Stimulated activated CD8-positive, alpha-beta memory T cell treated with anti-CD3 and anti-CD28 coated beads, Interleukin-15, amount 100 ng/mL, for 48 hours (primary cell): ENCODE measurements at regions not wholly inside any gene's neighbourhood (a gene's known extent, or its start where the extent isn't known, plus 50 kb on each side); places are given as distances from the start of the nearest gene placed in this dataset.
"Not testable (repeated sequence)": the region's sequence is repeated elsewhere in the genome, so short reads cannot be mapped to it uniquely, and the experiment has no call there.

Experiments
- DNase-seq, 2 donors: peaks; one replicate each; pipeline ENCODE4 v3.0.0-alpha.2; 2020; ENCODE audit warnings: low read depth in 2 of 2

- no peak for DNase-seq
These were observed 192.5 kb downstream of the TECRL start for GRCh38 chr4:64216741-64217140.

GRCh38 chr4:64205376-64205775 lies 203.9 kb downstream of the TECRL start:
- no peak for DNase-seq

- DNase-seq: no peak
These were observed 209.2 kb downstream of the TECRL start for GRCh38 chr4:64200001-64200555.

- DNase-seq: no peak
These were observed 213.7 kb downstream of the TECRL start for GRCh38 chr4:64195582-64195981.

- no peak for DNase-seq
These were observed 216.4 kb downstream of the TECRL start for GRCh38 chr4:64192731-64193412.

- no peak for DNase-seq
These were observed 234.9 kb downstream of the TECRL start for GRCh38 chr4:64174247-64174882.

- no peak for DNase-seq
These were observed 242.9 kb downstream of the TECRL start for GRCh38 chr4:64166365-64166764.

- DNase-seq: peak; percentile 12 to 13
These were observed 250.5 kb downstream of the TECRL start for GRCh38 chr4:64158648-64159326.

GRCh38 chr4:64157397-64157796 lies 251.9 kb downstream of the TECRL start:
- DNase-seq: no peak

GRCh38 chr4:64156253-64156652 lies 253.0 kb downstream of the TECRL start:
- DNase-seq: no peak

GRCh38 chr4:64146030-64146429 lies 263.2 kb downstream of the TECRL start:
- DNase-seq: no peak

- no peak for DNase-seq
These were observed 264.3 kb downstream of the TECRL start for GRCh38 chr4:64144994-64145393.

- no peak for DNase-seq
These were observed 278.3 kb downstream of the TECRL start for GRCh38 chr4:64130907-64131306.

- no peak for DNase-seq
These were observed 283.9 kb downstream of the TECRL start for GRCh38 chr4:64125354-64125753.

- DNase-seq: no peak
These were observed 287.4 kb downstream of the TECRL start for GRCh38 chr4:64121803-64122202.

- DNase-seq: no peak
These were observed 303.3 kb downstream of the TECRL start for GRCh38 chr4:64105903-64106302.

- no peak for DNase-seq
These were observed 313.9 kb downstream of the TECRL start for GRCh38 chr4:64095398-64095797.

GRCh38 chr4:64079316-64079715 lies 329.9 kb downstream of the TECRL start:
- DNase-seq: no peak

- no peak for DNase-seq
These were observed 341.2 kb downstream of the TECRL start for GRCh38 chr4:64068096-64068495.

- DNase-seq: no peak
These were observed 346.3 kb downstream of the TECRL start for GRCh38 chr4:64062991-64063390.

GRCh38 chr4:64037033-64037432 lies 372.2 kb downstream of the TECRL start:
- not testable (repeated sequence) for DNase-seq

GRCh38 chr4:64022560-64022959 lies 386.7 kb downstream of the TECRL start:
- DNase-seq: no peak

- no peak for DNase-seq
These were observed 392.4 kb downstream of the TECRL start for GRCh38 chr4:64016893-64017292.
